AG09309 (cell line): ENCODE measurements at regions not wholly inside any gene's neighbourhood (a gene's known extent, or its start where the extent isn't known, plus 50 kb on each side); places are given as distances from the start of the nearest gene placed in this dataset.

Experiments used
- DNase-seq: peaks from one replicate; pipeline ENCODE4 v3.0.0-alpha.2; 2010; ENCODE audit warnings: low read depth
- H3K4me3 ChIP-seq: 2 replicates; pipeline ENCODE4 v1.5.1; 2011; ENCODE audit warnings: mild to moderate bottlenecking, low read depth, low read length, moderate library complexity; ENCODE audit not compliant: control insufficient read depth
- CTCF ChIP-seq: IDR thresholded peaks from 2 replicates; pipeline ENCODE4 v1.5.1; 2011; ENCODE audit warnings: mild to moderate bottlenecking, low read depth, low read length, inconsistent platforms; ENCODE audit not compliant: insufficient read depth, control insufficient read depth; ENCODE audit errors: missing control alignments

- no peak for TF ChIP-seq CTCF
- DNase-seq: no peak
- H3K4me3 ChIP-seq: no peak overlapping the region
These were observed 118.1 kb downstream of the ASB7 start for GRCh38 chr15:100720406-100720967.

GRCh38 chr15:100721758-100722550 lies 119.6 kb downstream of the ASB7 start:
- no peak overlapping the region for H3K4me3 ChIP-seq
- peak; percentile 99 for DNase-seq
- TF ChIP-seq CTCF: no peak

GRCh38 chr15:100722551-100723314 lies 120.3 kb downstream of the ASB7 start:
- no peak overlapping the region for H3K4me3 ChIP-seq
- DNase-seq: no peak
- no peak for TF ChIP-seq CTCF

- no peak overlapping the region for H3K4me3 ChIP-seq
- no peak for TF ChIP-seq CTCF
- no peak for DNase-seq
These were observed 121.0 kb downstream of the ASB7 start for GRCh38 chr15:100723315-100723801.

GRCh38 chr15:100725121-100726069 lies 123.0 kb downstream of the ASB7 start:
- no peak for DNase-seq
- TF ChIP-seq CTCF: no peak
- H3K4me3 ChIP-seq: no peak overlapping the region

- TF ChIP-seq CTCF: no peak
- no peak for DNase-seq
These were observed 123.7 kb downstream of the ASB7 start for GRCh38 chr15:100726070-100726420.

More at GRCh38 chr15:100726070-100726420, 123.7 kb downstream of the ASB7 start:
- H3K4me3 ChIP-seq: no peak overlapping the region
